ENCODE measurements at regions not wholly inside any gene's neighbourhood (a gene's known extent, or its start where the extent isn't known, plus 50 kb on each side); places are given as distances from the start of the nearest gene placed in this dataset.

DNA sequence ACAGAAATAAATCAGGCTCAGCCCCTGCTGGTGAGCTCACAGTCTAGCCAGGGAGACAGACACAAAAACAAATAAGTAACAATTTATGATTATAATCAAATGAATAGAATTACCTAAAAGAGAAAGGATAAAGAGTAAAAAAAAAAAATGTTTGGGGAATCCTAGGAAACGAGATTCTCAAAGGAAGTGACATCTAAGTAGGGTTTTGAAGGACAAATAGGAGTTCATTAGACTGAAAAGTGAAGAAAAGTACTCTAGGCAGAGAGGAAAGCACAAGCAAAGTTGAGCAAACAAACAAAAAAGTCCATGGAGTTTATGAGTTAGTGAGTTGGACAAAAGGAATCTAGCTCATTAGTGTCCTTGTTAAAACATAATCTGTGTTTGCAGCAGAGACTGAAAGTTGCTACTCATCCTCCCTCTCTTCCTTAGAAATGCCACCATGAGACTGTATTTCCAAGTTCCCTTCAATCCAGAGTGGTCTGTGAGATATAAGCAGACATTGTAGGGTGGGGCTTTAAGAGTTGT, 145.6 kb downstream of the SPATA18 start:
- Histone ChIP-seq H2BK120ac (ENCODE audit: low read depth, low read length) (no peak overlapping the region), H3K79me1 (ENCODE audit: low read depth in 1 of 2, low read length in 2 of 2) (no peaks in the 10 kb centered on the region), H3K9ac (ENCODE audit: low read depth, low read length) (no peak overlapping the region), H2BK5ac (ENCODE audit: low read depth, low read length, poor library complexity, severe bottlenecking) (no peak overlapping the region), H3K4me3 (ENCODE audit: insufficient read depth, low read depth, low read length) (no peak overlapping the region), H3K9me3 (ENCODE audit: control insufficient read depth, insufficient read depth, low read length) (no peaks in the 10 kb centered on the region), H3K4ac (ENCODE audit: low read depth, low read length) (no peak overlapping the region), H3K23ac (ENCODE audit: low read depth, low read length) (no peak overlapping the region), H3K9me1 (ENCODE audit: insufficient read depth, low read length) (no peaks in the 10 kb centered on the region; the same call in 1 of the 2 replicates), H2AK5ac (ENCODE audit: low read depth, low read length) (no peak overlapping the region), H2BK15ac (ENCODE audit: low read depth, low read length) (no peak overlapping the region), H4K8ac (ENCODE audit: low read depth in 2 of 2, low read length in 2 of 2) (no peak overlapping the region), H3K27ac (ENCODE audit: insufficient read depth, low read length) (no peak overlapping the region), H3K36me3 (ENCODE audit: control insufficient read depth, insufficient read depth, low read length) (no peaks in the 10 kb centered on the region), H3K56ac (ENCODE audit: extremely low read depth, insufficient read depth, low read length) (no peak overlapping the region), H3K14ac (replicated peaks; ENCODE audit: low read depth, low read length) (no peak overlapping the region), H2BK20ac (ENCODE audit: low read depth, low read length) (no peak overlapping the region), H4K20me1 (ENCODE audit: insufficient read depth, low read length) (no peaks in the 10 kb centered on the region), H3K18ac (ENCODE audit: low read depth, low read length) (no peak overlapping the region), H4K91ac (ENCODE audit: insufficient read depth, low read depth, low read length) (no peak overlapping the region), H4K5ac (ENCODE audit: low read depth, low read length) (no peak overlapping the region), H3K4me1 (ENCODE audit: control insufficient read depth, insufficient read depth, low read length) (no peaks in the 10 kb centered on the region), H3K4me2 (ENCODE audit: low read depth, low read length) (no peak overlapping the region), H2AK9ac (replicated peaks; ENCODE audit: low read depth, low read length, poor library complexity) (no peak overlapping the region), H2AFZ (replicated peaks; ENCODE audit: low read length, poor library complexity) (no peak overlapping the region), H3K27me3 (ENCODE audit: control insufficient read depth, insufficient read depth, low read length) (no peaks in the 10 kb centered on the region)
- WGBS, 2 experiments (ENCODE audit: extremely low coverage in 2 of 2, insufficient read length in 1 of 2): 0% methylated on average over 1 of the region's 1 CpG; no CpG with 5 or more reads in 1 of the 2 experiments
- DNase-seq (no peak), ATAC-seq (ENCODE audit: low read depth) (no peak)
- ChIA-PET POLR2A (ENCODE audit: unreplicated experiment) (no interaction called here), CTCF (no interaction called here)
- TF ChIP-seq POLR2A (IDR thresholded peaks at IDR 0.05; ENCODE audit: low read depth, low read length) (no peak), MAZ (IDR thresholded peaks at IDR 0.05; ENCODE audit: borderline replicate concordance, low read depth, low read length) (no peak), MAFK (IDR thresholded peaks at IDR 0.05; ENCODE audit: low read depth, low read length) (no peak), RFX5 (IDR thresholded peaks at IDR 0.05; ENCODE audit: low read depth, low read length) (no peak), FOS (IDR thresholded peaks at IDR 0.05; ENCODE audit: low read depth, low read length) (no peak), RAD21 (IDR thresholded peaks at IDR 0.05; ENCODE audit: low read length) (no peak), SMC3 (IDR thresholded peaks at IDR 0.05; ENCODE audit: low read depth, low read length) (no peak), USF2 (IDR thresholded peaks at IDR 0.05; ENCODE audit: low read depth, low read length) (no peak), MXI1 (IDR thresholded peaks at IDR 0.05; ENCODE audit: borderline replicate concordance, low read depth, low read length) (no peak), CHD1 (IDR thresholded peaks at IDR 0.05; ENCODE audit: low read depth, low read length) (no peak), RCOR1 (IDR thresholded peaks at IDR 0.05; ENCODE audit: insufficient replicate concordance, low read length) (no peak), NFE2L2 (IDR thresholded peaks at IDR 0.05; ENCODE audit: low read depth, low read length) (no peak), CEBPB (IDR thresholded peaks at IDR 0.05; ENCODE audit: low read depth, low read length) (no peak), BHLHE40 (IDR thresholded peaks at IDR 0.05; ENCODE audit: low read depth, low read length) (no peak)
- TF ChIP-seq, protein P1, sequence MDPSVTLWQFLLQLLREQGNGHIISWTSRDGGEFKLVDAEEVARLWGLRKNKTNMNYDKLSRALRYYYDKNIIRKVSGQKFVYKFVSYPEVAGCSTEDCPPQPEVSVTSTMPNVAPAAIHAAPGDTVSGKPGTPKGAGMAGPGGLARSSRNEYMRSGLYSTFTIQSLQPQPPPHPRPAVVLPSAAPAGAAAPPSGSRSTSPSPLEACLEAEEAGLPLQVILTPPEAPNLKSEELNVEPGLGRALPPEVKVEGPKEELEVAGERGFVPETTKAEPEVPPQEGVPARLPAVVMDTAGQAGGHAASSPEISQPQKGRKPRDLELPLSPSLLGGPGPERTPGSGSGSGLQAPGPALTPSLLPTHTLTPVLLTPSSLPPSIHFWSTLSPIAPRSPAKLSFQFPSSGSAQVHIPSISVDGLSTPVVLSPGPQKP (IDR thresholded peaks at IDR 0.05; ENCODE audit: borderline replicate concordance, low read depth, low read length): no peak
- TF ChIP-seq, protein P2, sequence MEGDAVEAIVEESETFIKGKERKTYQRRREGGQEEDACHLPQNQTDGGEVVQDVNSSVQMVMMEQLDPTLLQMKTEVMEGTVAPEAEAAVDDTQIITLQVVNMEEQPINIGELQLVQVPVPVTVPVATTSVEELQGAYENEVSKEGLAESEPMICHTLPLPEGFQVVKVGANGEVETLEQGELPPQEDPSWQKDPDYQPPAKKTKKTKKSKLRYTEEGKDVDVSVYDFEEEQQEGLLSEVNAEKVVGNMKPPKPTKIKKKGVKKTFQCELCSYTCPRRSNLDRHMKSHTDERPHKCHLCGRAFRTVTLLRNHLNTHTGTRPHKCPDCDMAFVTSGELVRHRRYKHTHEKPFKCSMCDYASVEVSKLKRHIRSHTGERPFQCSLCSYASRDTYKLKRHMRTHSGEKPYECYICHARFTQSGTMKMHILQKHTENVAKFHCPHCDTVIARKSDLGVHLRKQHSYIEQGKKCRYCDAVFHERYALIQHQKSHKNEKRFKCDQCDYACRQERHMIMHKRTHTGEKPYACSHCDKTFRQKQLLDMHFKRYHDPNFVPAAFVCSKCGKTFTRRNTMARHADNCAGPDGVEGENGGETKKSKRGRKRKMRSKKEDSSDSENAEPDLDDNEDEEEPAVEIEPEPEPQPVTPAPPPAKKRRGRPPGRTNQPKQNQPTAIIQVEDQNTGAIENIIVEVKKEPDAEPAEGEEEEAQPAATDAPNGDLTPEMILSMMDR (conservative IDR thresholded peaks at IDR 0.05; ENCODE audit: low read depth, low read length): no peak
- no TSS peak for BruUV-seq (replicated peaks)
- dilution Hi-C loops (cut with HindIII; ENCODE audit: low sequenced_read_pairs, unreplicated experiment): no loop called here
- in situ Hi-C loops (cut with MboI; ENCODE audit: low sequenced_read_pairs): loop anchor here (25.0 kb wide), 1 partner anchor 109 kb away; no protein-coding TSS in a partner anchor
- intact Hi-C loops (cut with micrococcal nuclease): no loop called here
